NCI-H2171 treated with DMSO at 0.1 percent for 48 hours (cell line): ENCODE measurements at regions not wholly inside any gene's neighbourhood (a gene's known extent, or its start where the extent isn't known, plus 50 kb on each side); places are given as distances from the start of the nearest gene placed in this dataset.

ENCODE experiments used
- DNase-seq: peaks from one replicate; lab custom pipeline; 2025; lab: John Stamatoyannopoulos, UW

GRCh38 chr5:8848997-8849594 is 696.8 kb downstream of the SEMA5A start:
- DNase-seq: no peak

- DNase-seq: no peak
These were observed 694.8 kb downstream of the SEMA5A start for GRCh38 chr5:8851101-8851500.

DNA sequence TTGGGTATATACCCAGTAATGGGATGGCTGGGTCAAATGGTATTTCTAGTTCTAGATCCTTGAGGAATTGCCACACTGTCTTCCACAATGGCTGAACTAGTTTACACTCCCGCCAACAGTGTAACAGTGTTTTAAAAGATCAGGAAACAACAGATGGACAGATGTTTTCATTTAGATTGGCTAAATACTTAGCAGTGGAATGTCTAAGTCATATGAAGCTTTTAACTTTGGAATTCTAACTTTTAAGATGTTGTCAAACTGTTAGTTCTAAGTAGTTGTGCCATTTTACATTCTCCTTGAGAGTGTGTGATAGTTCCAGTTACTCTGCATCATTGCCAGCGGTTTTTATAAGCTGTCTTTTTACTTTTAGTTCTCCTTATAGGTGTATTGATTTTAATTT is 688.8 kb downstream of the SEMA5A start:
- DNase-seq: no peak

DNA sequence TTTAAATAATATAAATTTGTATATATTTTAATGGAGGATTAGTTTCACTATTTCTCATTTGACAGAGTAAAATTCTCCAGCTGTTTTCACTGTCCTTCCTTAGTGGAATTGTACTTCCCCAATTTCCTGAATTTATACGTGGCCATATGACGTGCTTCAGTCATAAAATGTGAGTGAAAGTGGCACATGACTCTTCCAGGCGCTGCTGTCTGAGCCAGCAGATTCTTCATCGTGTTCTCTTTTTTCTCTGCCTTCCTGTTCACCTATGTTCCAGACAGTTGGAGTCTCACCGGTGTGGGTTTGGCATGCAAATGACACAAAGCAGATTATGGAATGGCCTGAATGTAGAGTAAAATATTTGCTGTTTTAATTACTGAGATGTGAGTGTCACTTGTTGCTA is 684.1 kb downstream of the SEMA5A start:
- no peak for DNase-seq

GRCh38 chr5:8864053-8864452 is 681.8 kb downstream of the SEMA5A start:
- peak; percentile 44 for DNase-seq

GRCh38 chr5:8865266-8865665 is 680.6 kb downstream of the SEMA5A start:
- no peak for DNase-seq

DNA sequence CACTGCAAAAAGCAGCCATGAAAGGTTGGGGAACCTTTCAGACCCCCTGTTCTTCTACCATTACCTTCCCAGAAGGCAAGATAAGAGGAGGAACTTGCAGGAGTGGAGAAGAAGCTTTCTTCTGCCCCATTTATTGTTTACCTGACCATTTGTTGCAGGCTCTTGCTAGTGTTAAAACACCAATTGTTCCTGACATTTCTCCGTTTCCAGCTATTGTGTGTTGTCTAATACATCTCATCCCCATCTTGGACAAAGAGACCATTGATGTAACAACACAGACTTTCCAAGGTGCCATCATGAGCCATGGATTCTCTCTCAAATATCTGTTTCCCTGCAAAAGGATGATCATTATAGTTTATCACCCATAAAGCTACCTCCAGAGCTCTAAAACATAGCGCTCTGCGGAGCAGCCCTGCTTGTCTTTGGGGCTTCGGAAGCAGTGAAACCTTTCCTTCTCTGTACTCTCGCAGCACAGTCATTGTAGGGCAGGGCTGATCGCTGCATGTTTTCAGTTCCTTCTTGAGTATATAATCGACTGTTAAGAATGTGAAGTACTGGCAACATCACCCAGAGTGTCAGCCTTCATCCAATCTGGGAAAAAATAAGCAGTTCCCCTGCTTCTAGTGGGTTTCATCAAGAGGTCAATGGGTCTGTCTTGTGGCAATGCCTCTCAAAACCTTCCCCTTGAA is 680.0 kb downstream of the SEMA5A start:
- no peak for DNase-seq

- no peak for DNase-seq
These were observed 677.6 kb downstream of the SEMA5A start for GRCh38 chr5:8868283-8868682.

DNA sequence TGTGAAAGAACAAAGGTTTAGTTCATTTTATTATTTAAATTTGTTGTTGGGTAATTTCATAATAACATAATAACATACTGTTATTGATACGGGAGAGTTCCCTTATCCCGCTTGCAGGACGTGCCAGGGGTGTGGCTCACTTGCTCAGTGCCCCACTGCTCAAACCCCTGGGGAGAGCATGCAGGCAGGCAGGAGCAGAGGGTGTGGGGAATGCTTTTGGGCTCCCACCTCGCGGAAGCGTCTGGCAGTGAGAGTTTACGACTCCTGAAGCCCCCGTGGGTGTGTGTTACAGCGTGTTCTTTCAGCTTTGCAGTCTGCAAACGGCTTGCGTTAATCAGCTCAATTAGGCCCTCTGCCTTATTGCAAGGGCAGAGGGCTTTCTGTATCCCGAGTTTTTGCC is 675.9 kb downstream of the SEMA5A start:
- peak; percentile 65 for DNase-seq

DNA sequence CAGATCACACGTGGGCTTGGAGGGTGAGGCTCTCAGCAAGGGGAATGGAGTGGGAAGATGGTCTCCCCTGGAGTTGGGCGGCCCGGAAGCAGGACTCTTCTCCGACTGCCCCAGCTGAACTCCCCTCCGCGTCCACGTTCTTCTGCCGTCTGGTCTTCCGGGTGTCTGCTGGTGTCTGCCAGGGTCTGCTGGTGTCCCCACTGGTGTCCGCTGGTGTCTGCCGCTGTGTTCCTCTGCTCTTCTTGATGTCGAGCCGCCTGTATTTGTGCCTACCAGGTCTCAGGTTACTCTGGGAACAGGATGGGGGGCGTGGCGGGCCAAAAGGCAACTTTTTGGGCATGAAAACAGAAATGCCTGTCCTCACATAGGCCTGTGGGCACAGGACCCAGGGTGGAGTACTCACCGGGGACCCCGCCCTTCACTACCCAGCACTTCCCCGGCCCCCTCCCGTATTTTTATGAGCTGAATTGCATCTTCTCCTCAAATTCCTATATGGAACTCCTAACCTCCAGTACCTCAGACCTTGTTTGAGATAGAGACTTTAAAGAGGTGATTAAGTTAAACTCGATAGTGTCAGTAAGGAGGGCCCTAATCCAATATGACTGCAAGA is 675.4 kb downstream of the SEMA5A start:
- no peak for DNase-seq

DNA sequence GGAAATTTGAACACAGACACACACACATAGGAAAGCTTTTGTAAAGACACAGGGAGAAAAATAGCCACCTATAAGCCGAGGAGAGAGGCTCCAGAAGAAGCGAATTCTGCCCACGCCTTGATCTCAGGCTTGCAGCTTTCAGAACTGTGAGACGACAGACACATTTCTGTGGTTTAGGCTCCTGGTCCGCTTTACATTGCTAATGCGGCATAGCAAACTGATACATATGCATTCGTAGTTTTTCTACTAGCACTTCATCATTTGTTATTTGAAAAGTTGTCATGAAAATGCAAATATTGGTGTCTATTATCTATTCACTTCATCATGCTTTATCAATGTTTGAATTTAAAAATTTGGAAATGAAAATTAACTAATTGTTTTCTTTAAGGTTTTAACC is 674.9 kb downstream of the SEMA5A start:
- DNase-seq: no peak

DNA sequence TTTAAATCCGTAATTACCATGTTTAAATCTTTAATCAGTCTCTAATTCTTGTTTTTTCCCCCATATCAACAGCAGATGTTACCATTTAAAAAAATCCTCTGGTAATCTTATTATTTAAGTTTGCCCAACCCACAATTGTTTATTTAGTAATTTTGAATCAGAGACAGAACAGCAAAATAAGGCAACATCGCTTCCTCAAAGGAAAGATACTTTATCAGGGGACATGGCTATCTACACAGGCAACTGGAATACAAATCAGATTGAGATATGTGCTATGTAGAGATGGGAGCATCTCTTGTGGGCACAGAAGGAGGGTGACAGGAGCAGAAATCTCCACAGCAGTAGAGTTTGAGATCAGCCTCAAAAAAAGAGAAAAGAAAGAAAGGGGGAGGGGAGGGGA is 674.4 kb downstream of the SEMA5A start:
- no peak for DNase-seq

- no peak for DNase-seq
These were observed 670.2 kb downstream of the SEMA5A start for GRCh38 chr5:8875722-8876121.

GRCh38 chr5:8879248-8879647 is 666.6 kb downstream of the SEMA5A start:
- no peak for DNase-seq

DNA sequence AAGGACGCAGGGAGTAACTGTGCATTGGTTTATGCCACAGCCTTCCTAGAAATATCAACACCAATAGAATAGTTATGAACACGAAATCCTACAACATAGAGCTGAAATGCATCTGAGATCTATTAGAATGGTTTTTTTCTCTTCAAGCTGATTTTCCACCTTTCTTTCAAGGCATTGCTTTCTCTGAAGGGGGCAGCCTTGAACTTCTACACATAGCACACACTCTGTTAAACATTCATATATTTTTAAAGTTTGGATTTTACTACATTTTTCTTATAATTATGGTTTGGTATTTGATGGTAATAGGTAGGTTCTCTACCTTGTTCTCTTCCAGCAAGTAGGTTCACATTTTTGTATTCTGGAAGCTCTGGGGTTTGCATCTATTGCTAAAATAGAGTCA is 661.8 kb downstream of the SEMA5A start:
- no peak for DNase-seq

- DNase-seq: no peak
These were observed 652.9 kb downstream of the SEMA5A start for GRCh38 chr5:8892926-8893325.

- no peak for DNase-seq
These were observed 651.8 kb downstream of the SEMA5A start for GRCh38 chr5:8894031-8894430.

DNA sequence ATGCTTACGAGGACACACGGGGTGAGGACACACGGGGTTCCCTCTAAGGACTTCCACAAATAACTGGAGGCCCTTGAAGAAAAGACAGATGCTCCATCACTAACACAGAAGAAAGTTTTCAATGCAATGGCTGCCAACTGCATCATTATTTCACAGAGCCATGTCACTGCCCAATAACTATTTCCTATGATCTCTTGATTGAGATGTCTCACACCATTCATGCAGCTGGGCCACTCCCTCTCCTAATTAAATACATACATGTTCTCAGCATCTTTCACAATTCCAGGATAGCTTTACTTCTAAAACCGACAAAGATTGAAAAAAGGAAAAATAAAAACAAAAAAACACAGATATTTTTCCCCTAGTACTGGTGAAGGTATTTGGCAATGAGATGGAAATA is 650.8 kb downstream of the SEMA5A start:
- DNase-seq: no peak

GRCh38 chr5:8895599-8895998 is 650.3 kb downstream of the SEMA5A start:
- no peak for DNase-seq

GRCh38 chr5:8897316-8897715 is 648.6 kb downstream of the SEMA5A start:
- DNase-seq: peak; percentile 51

GRCh38 chr5:8905021-8905420 is 640.9 kb downstream of the SEMA5A start:
- peak; percentile 62 for DNase-seq

GRCh38 chr5:8906303-8906967 is 639.4 kb downstream of the SEMA5A start:
- DNase-seq: no peak
